Amygdala (tissue), 56 donors: ENCODE measurements at regions not wholly inside any gene's neighbourhood (a gene's known extent, or its start where the extent isn't known, plus 50 kb on each side); places are given as distances from the start of the nearest gene placed in this dataset.

Experiments
- DNase-seq, 56 donors: peaks; one replicate each; lab custom pipeline; 2025; lab: John Stamatoyannopoulos, UW

GRCh38 chr10:130637089-130637676, 501.0 kb downstream of the GLRX3 start:
- DNase-seq, result no peak

DNA sequence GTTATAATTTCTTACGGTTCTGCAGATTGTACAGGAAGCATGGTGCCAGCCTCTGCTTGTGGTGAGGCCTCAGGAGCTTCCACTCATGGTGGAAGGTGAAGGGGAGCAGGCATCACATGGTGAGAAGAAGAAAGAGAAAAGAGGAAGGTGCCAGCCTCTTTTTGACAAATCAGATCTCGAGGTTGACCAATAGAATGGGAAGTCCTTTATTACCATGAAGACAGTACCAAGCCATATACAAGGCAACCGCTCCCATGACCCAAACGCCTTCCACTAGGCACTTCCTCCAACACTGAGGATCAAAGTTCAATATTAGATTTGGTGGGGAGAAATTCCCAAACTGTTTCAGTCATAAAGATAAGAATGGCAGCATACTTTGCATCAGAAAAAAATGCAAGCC, 502.8 kb downstream of the GLRX3 start:
- no peak for DNase-seq

DNA sequence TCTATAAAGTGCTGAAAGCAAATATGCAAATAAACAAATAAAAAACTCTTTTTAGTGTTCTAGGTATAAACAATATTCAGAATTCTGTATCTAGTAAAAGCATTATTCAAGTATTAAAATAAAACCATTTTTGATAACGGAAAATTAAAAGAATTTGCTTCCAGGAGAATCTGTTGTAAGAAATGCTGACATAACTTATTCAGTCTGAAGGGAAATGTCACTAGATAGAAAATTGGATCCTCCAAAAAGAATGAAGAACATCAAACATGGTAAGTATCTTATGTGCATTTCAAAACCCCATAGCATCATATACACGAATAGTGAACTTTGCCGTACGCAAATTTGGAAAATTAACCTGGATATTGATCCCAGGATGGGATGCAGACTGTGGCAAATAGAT, 506.7 kb downstream of the GLRX3 start:
- DNase-seq, result no peak

DNA sequence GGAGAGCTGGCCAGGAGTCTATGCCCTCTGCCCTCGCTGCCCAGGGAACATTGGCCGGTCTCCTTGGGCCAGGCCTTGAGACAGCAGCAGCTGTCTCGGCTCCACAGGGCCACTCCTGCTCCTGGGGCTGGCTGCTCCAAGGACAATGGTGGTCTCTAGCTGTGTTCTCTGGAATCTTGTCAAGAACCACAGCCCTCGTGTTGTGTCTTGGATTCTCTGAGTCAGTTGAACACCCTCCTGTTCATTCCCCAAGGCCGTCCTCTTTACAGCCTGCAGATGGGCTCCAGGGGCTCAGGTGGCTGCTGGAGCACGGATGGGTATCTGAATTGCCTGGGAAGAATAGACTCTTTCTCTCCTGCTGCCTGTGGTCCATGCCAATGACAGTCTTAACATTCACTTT, 511.1 kb downstream of the GLRX3 start:
- no peak for DNase-seq

DNA sequence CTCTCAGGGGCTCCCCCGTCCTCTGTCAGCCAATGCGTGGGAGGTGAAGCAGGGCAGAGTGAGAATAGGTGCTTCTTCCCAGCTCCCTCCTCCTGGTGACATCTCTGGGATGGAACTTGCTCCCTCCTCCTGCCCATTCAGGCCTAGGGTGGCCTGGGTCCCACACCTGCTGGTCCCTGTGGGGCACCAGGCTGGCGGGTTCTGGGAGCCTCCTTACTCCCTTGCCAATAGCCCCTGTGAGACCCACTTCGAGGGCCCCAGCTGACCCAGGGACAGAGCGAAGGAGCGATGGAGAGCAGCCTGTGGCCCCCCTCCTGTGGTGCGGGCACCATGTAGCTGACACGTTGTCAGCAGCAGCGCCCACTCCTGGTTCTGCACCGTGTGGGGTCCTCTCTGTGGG, 512.6 kb downstream of the GLRX3 start:
- DNase-seq, result no peak

DNA sequence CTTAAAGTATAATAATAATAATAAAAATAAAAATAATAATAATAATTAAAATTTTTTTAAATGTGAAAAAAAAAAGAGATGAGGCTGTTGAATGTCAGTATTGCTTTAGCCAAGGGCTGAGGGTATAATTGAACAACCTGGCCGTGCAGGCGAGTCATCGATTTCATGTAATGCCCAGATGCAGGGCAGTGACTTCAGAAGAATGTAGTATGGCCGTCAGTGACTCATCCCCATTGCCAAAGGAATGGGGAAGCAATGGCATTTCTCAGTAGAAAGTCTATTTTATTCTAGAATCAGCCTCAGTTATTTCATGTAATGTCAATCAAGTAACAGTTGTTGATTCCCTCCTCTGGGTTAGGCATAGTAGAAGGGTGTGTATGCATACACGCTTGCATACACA, 516.4 kb downstream of the GLRX3 start:
- no peak for DNase-seq

DNA sequence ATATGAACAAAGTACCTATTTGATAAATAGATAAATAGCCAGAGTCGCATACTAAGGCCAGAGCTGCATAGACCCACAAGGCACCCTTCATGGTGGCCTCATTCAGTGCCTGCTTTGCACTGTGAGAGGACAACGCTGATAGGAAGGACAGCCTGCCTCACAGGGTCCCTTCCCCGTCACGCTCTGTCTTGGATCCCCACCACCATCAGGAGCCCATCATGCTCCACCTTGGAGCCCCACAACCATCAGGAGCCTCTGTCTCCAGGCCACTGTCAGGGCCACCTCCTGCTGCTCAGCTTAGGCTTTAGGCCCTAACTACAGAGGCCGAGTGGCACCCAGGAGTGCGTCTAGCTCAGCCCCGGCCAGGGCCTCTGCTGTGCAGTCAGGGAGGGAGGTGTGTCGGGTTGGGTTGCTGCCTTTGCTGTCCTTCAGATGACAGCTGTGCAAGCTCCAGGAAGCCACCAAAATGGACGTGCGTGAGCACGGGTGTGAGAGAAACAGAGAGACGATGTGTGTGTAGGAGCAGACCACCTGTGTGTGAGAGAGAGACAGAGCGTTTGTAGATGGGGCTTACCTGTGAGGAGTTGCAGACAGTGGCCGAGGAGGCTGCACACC, 516.9 kb downstream of the GLRX3 start:
- DNase-seq, result no peak

GRCh38 chr10:130654726-130655125, 518.5 kb downstream of the GLRX3 start:
- no peak for DNase-seq

DNA sequence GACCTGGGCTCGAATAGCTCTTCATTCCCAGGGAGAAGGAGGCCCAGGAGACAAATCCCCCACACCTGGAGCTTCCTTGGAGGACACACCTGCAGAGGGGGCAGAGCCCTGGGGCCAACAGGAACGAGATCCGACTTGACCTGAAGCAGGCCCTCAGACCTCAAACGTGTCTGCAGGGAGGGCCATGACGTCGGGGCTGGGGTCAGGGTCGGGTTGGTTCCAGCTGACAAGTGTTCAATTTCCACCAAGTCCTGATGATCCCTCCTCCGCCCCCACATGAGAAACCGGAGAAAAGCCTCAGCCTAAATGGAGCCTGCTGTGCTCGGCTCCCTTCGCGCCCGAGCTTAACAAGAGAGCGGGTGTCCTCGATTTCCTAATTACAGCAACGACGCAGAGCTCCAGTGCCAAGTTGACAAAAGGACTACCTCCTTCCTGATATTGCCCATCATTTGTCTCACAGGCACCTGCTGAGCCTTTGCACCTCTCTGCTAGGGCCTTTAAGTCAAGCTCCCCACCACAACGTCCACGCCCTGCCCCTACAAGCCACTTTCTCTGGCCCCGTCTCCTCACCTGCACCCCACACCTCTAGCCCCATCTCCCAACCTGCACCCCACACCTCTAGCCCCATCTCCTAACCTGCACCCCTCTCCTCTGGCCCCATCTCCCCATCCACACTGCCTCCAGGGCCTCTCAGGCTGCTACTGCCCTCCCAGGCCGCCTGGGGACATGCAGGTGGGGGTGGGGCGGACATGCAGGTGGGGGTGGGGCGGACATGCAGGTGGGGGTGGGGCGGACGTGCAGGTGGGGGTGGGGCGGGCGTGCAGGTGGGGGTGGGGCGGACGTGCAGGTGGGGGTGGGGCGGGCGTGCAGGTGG, 519.4 kb downstream of the GLRX3 start:
- no peak for DNase-seq

DNA sequence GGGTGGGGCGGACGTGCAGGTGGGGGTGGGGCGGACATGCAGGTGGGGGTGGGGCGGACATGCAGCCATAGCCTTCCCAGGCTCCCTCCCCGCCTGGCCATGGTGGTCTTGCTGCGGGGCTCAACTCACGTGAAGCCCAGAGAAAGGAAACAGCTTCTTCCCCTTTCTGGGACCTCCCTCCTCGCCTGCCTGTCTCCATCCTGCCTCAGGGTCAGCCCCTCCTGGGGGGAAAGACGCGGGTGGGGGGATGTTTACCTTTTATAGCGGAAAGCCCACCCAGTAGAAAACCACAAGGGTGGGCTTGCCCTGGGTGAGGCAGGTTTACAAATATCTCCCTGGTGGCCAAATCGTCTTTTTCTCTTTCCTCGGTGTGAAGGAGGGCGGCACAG, 520.0 kb downstream of the GLRX3 start:
- DNase-seq, result no peak

DNA sequence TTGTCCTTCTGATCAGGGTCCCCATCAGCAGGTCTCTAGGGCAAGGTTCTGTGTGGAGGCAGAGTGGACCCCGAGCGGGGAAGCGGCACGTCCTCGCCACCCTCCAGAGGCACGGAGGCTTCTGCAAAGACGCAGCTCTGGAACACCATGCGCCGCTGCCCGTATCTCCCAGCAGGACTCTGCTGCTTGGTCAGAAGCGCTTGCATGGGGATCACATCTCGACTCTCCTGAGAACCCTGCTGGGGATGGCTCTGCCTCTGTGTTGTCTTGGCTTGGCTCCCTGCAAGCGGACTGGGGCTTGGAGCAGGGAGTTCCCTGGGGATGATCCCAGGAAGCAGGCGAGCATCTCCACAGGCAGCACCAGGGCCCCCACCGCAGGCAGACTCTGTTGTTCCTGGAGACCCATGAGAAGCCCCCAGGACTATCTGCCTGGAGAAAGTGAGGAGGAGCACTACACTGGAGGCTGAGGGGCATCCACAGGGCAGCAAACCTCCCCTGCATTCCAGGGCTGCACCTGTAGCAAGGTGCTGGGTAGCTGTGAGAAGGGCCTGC, 520.5 kb downstream of the GLRX3 start:
- DNase-seq, result no peak

DNA sequence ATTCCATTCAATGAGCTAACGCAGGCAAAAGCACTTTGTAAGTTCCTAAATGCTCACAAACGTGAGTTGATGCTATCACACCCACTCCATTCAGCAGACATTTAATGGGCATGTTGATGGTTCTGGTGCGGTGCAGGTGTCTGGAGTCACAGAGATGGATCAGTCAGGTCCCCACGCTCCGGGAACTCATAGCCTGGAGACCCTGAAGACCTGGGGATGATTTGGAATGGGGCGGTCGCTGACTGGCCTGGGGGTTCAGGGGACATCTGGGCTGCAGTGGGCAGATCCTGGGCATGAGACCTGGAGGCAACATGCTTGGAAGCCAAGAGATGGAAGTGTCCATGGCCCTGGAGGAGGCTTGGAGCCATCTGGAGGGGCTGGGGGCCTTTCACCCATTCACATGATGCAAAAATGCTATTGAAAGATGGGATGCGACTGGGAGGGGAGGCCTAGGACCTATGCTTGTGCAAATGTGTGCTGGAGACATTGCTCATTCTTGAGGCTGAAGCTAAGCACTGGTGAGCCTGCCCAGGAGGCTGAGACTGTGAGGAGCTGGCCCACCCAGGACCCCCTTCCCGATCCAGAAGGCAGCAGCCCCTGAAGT, 522.6 kb downstream of the GLRX3 start:
- no peak for DNase-seq

GRCh38 chr10:130659528-130659927, 523.3 kb downstream of the GLRX3 start:
- no peak for DNase-seq

- DNase-seq, result no peak
Observed at GRCh38 chr10:130660266-130660665, 524.1 kb downstream of the GLRX3 start.

DNA sequence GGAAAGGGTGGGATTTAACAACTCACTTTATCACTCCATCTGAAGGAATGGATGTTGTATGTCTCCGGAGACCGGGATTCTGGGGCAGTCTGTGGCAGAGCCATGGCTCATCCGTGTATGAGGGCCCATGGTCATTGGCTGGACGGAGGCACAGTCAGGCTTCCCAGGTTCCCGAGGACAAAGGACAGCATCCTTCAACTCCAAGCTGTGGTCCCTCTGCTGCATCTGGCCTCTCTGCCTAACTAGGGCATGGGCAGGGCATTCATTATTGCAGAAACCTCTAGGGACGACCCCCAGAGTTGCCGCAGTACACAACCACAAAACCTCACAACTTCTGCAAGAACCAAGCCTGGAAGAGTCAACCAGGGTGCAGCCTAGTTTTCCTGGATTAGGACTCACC, 525.2 kb downstream of the GLRX3 start:
- DNase-seq, result no peak

GRCh38 chr10:130662775-130663174, 526.6 kb downstream of the GLRX3 start:
- no peak for DNase-seq

DNA sequence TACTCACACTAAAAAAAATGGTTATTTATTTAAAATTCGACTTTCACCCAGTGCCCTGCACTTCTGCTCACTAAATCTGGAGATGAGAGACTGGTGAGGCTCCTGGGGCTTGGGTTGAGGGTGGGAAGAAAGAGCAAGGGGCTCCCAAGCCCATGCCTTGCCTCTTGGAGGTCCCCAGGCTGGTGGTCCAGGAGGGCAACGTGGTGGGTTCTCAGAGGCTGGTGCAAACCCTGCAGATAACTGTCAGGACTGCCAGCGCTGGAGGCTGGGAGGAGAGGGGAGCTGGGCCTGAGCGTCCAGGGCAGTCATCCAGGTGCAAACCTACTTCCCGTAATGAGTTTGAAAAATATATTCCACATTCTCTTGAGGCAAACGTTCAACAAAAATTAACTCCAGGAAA, 528.3 kb downstream of the GLRX3 start:
- DNase-seq, result no peak

- DNase-seq, result no peak
Observed at GRCh38 chr10:130666215-130666614, 530.0 kb downstream of the GLRX3 start.

GRCh38 chr10:130686689-130687300, 550.6 kb downstream of the GLRX3 start:
- DNase-seq, result peak in 4 of 56 donors; percentile 3 to 11 (median 7)

GRCh38 chr10:130687566-130687965, 551.4 kb downstream of the GLRX3 start:
- DNase-seq, result no peak
